Hepatocyte (in vitro differentiated cells): ENCODE measurements at regions not wholly inside any gene's neighbourhood (a gene's known extent, or its start where the extent isn't known, plus 50 kb on each side); places are given as distances from the start of the nearest gene placed in this dataset.

Experiments used
- DNase-seq: peaks from one replicate; pipeline ENCODE4 v3.0.0-alpha.2; 2016; ENCODE audit warnings: low spot score
- H2AFZ ChIP-seq: fragments of 200-600 bp; sonication (generic); 2 replicates; pipeline ENCODE4 v1.6.0; 2016; ENCODE audit warnings: antibody characterized with exemption, mild to moderate bottlenecking
- H3K27ac ChIP-seq: fragments of 200-600 bp; sonication (generic); 2 replicates; pipeline ENCODE4 v1.5.1; 2016; ENCODE audit warnings: mild to moderate bottlenecking
- H3K27me3 ChIP-seq: fragments of 200-600 bp; sonication (generic); 2 replicates; pipeline ENCODE4 v1.6.1; 2016
- H3K36me3 ChIP-seq: fragments of 200-600 bp; sonication (generic); replicated peaks from 2 replicates; pipeline ENCODE4 v1.5.1; 2016; ENCODE audit warnings: low read depth; ENCODE audit not compliant: insufficient read depth
- H3K4me1 ChIP-seq: fragments of 200-600 bp; sonication (generic); 2 replicates; pipeline ENCODE4 v1.5.1; 2016; ENCODE audit warnings: mild to moderate bottlenecking, moderate library complexity; ENCODE audit not compliant: insufficient read depth
- H3K4me2 ChIP-seq: fragments of 200-600 bp; sonication (generic); 2 replicates; pipeline ENCODE4 v1.6.0; 2016
- H3K4me3 ChIP-seq: fragments of 200-600 bp; sonication (generic); 2 replicates; pipeline ENCODE4 v1.5.1; 2016; ENCODE audit warnings: mild to moderate bottlenecking
- H3K79me2 ChIP-seq: fragments of 200-600 bp; sonication (generic); 2 replicates; pipeline ENCODE4 v1.6.0; 2017; ENCODE audit warnings: mild to moderate bottlenecking
- H3K9me2 ChIP-seq: fragments of 200-600 bp; sonication (generic); replicated peaks from 2 replicates; pipeline ENCODE4 v1.6.0; 2017; ENCODE audit warnings: mild to moderate bottlenecking; ENCODE audit not compliant: insufficient read depth
- H3K9me3 ChIP-seq: fragments of 200-600 bp; sonication (generic); 2 replicates; pipeline ENCODE4 v1.5.1; 2016; ENCODE audit warnings: low read depth, mild to moderate bottlenecking
- H4K20me1 ChIP-seq: fragments of 200-600 bp; sonication (generic); 2 replicates; pipeline ENCODE4 v1.6.0; 2016; ENCODE audit warnings: mild to moderate bottlenecking; ENCODE audit not compliant: insufficient read depth, poor library complexity, severe bottlenecking
- CTCF ChIP-seq: fragments of 200-600 bp; sonication (generic); IDR thresholded peaks from 2 replicates; pipeline ENCODE4 v1.5.1; 2016; ENCODE audit warnings: antibody characterized with exemption, mild to moderate bottlenecking; ENCODE audit not compliant: poor library complexity
- EZH2 ChIP-seq: fragments of 200-600 bp; sonication (generic); IDR thresholded peaks from 2 replicates; pipeline ENCODE4 v1.6.1; 2016; ENCODE audit warnings: antibody characterized with exemption, mild to moderate bottlenecking, borderline replicate concordance
- EZH2phosphoT487 ChIP-seq: fragments of 200-600 bp; sonication (generic); IDR thresholded peaks from one replicate; pipeline ENCODE4 v1.6.1; 2018; ENCODE audit warnings: antibody characterized with exemption, mild to moderate bottlenecking, low read depth, moderate library complexity; ENCODE audit not compliant: unreplicated experiment, severe bottlenecking
- WGBS: methylation state at CpG from one replicate; pipeline ENCODE4 v1.1.6; 2016; ENCODE audit warnings: low lambda C conversion rate; ENCODE audit errors: missing lambda C conversion rate; 5-methylcytosine and 5-hydroxymethylcytosine counted together

DNA sequence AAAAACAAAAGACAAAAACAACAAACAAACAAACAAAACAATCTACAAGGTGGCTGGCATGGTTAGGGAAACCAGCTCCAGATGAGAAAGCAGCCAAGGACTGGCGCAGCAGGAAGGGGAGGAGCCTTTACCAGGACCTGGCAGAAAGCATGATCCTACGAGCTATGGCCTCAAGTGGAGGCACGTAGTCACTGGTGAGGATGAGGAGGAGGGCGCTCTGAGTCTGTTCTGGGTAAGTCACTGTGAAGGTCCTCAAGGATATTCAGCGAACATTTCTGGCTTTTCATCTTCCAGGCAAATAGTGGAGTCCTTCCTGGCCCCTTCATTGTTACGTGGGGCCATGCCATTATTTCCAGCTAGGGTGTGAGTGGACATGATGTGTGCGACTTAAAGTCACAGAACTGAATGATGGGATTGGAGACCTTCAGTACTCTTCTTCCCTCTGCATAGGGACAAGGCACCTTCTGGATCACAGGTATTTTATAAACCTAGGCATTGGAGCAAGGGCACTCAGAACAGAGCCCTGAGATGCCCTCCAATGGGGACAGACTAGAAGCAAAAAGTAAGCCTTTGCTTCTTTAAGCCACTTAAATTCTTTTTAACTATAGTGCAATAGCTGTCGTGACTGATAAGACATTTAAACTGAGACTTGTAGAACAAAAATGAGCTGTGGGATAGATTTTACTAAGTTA, 771.3 kb downstream of the RAB28 start:
- Histone ChIP-seq H3K79me2 (no peaks in the 10 kb centered on the region), H2AFZ (no peak overlapping the region), H3K9me3 (no peaks in the 10 kb centered on the region), H3K4me3 (no peak overlapping the region), H3K36me3 (no peaks in the 10 kb centered on the region), H3K4me1 (no peaks in the 10 kb centered on the region), H3K4me2 (no peak overlapping the region), H3K27me3 (no peaks in the 10 kb centered on the region), H4K20me1 (no peaks in the 10 kb centered on the region), H3K9me2 (no peaks in the 10 kb centered on the region), H3K27ac (no peak overlapping the region)
- DNase-seq: no peak
- TF ChIP-seq CTCF: no peak
- TF ChIP-seq EZH2: no peak
- no peak for TF ChIP-seq EZH2phosphoT487
- WGBS: 88% methylated on average over 8 of the region's 8 CpGs

DNA sequence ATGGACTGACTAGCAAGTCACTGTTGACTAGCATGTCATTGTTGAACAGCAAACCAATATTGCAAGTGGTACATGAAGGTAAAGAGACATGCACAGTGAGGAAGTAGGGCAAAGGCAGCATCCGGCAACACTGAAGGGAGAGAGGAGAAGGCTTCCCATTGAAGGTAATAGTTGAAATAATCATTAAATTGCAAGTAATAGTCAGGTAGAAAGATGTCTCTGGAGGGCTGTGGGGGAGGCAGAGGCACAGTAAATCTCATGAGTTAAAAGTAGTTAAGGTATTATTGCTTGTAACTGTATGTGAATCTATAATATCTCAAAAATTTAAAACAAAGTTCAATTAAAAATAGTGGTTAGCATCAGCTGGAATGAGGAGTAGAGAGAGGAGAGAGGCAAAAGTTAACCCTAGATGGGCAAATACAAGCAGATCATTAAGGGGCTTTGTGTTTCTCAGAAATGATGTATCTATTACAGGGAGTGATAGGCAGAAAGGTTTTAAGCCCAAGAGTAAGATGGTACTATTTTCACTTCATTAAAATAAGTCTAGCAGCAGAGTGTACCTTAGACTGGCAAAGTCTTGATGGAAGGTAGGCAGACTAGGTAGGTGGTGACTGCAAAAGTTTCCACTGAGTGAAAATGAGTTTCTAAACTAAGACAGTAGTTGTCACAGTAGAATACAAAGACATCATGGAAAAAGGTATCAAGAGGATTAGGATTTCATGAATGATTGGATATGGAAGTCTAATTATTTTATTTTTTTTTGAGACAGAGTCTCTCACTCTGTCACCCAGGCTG, 776.6 kb downstream of the RAB28 start:
- Histone ChIP-seq H3K27ac (no peak overlapping the region), H3K9me3 (no peaks in the 10 kb centered on the region), H3K27me3 (no peaks in the 10 kb centered on the region), H3K4me2 (no peak overlapping the region), H2AFZ (no peak overlapping the region), H3K79me2 (no peaks in the 10 kb centered on the region), H3K9me2 (no peaks in the 10 kb centered on the region), H3K4me1 (peaks cover 6% of the 10 kb centered on the region), H3K4me3 (no peak overlapping the region), H3K36me3 (no peaks in the 10 kb centered on the region), H4K20me1 (no peaks in the 10 kb centered on the region)
- 92% methylated on average over 1 of the region's 1 CpG for WGBS
- TF ChIP-seq EZH2phosphoT487: no peak
- TF ChIP-seq EZH2: no peak
- no peak for TF ChIP-seq CTCF
- DNase-seq: no peak

DNA sequence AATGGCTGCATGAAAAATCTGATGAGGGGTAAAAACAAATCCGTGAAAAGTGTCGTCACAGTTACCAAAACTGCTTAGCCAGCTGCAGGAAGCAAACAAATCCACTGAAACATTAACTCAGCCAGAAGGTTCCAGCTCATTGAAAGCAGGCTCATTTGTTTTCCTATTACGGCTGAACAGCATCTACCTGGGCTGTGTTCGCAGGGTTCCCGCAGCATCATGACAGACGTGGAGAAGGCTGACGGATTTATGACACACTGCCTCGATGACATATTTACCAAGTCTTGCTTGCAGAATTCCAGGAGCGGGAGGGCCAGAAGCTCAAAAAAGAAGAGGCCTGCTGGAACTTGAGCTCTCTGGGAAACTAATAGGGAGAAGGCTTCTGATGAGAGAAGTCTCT, 781.1 kb downstream of the RAB28 start:
- H4K20me1 ChIP-seq: no peaks in the 10 kb centered on the region
- 46% methylated on average over 9 of the region's 9 CpGs for WGBS
- no peaks in the 10 kb centered on the region for H3K36me3 ChIP-seq
- no peaks in the 10 kb centered on the region for H3K27me3 ChIP-seq
- H3K4me2 ChIP-seq: no peak overlapping the region
- H3K4me3 ChIP-seq: no peak overlapping the region
- no peaks in the 10 kb centered on the region for H3K9me3 ChIP-seq
- H3K79me2 ChIP-seq: no peaks in the 10 kb centered on the region
- TF ChIP-seq CTCF (no peak), EZH2 (no peak)
- H3K27ac ChIP-seq: no peak overlapping the region
- no peak for DNase-seq
- H2AFZ ChIP-seq: no peak overlapping the region
- no peaks in the 10 kb centered on the region for H3K9me2 ChIP-seq
- H3K4me1 ChIP-seq: peaks cover 6% of the 10 kb centered on the region
